ENCODE measurements at regions not wholly inside any gene's neighbourhood (a gene's known extent, or its start where the extent isn't known, plus 50 kb on each side); places are given as distances from the start of the nearest gene placed in this dataset.

GRCh38 chr6:165012183-165012582 is 297.2 kb downstream of the C6orf118 start:
- no peak for DNase-seq (ENCODE audit: extremely low spot score)
- ChIA-PET CTCF (no interaction called here), POLR2A (no interaction called here)
- no peak for TF ChIP-seq CTCF (IDR thresholded peaks at IDR 0.05; ENCODE audit: control extremely low read depth, extremely low read depth, low read depth, missing control alignments)

- ChIA-PET POLR2A (no interaction called here), CTCF (no interaction called here)
- no peak for TF ChIP-seq CTCF (IDR thresholded peaks at IDR 0.05; ENCODE audit: control extremely low read depth, extremely low read depth, low read depth, missing control alignments)
- no peak for DNase-seq (ENCODE audit: extremely low spot score)
These were observed 298.6 kb downstream of the C6orf118 start for GRCh38 chr6:165010556-165011535.

- TF ChIP-seq CTCF (IDR thresholded peaks at IDR 0.05; ENCODE audit: control extremely low read depth, extremely low read depth, low read depth, missing control alignments) = no peak
- ChIA-PET POLR2A (no interaction called here), CTCF (no interaction called here)
- no peak for DNase-seq (ENCODE audit: extremely low spot score)
These were observed 300.4 kb downstream of the C6orf118 start for GRCh38 chr6:165008971-165009370.

- CTCF ChIA-PET = no interaction called here
- POLR2A ChIA-PET = no interaction called here
- no peak for DNase-seq (ENCODE audit: extremely low spot score)
These were observed 306.5 kb downstream of the C6orf118 start for GRCh38 chr6:165002866-165003265.

GRCh38 chr6:165002358-165002757 is 307.0 kb downstream of the C6orf118 start:
- ChIA-PET CTCF (no interaction called here), POLR2A (no interaction called here)
- no peak for TF ChIP-seq CTCF (IDR thresholded peaks at IDR 0.05; ENCODE audit: control extremely low read depth, extremely low read depth, low read depth, missing control alignments)
- DNase-seq (ENCODE audit: extremely low spot score) = no peak

More at GRCh38 chr6:165002866-165003265, 306.5 kb downstream of the C6orf118 start:
- no peak for TF ChIP-seq CTCF (IDR thresholded peaks at IDR 0.05; ENCODE audit: control extremely low read depth, extremely low read depth, low read depth, missing control alignments)

- POLR2A ChIA-PET = no interaction called here
- no peak for TF ChIP-seq CTCF (IDR thresholded peaks at IDR 0.05; ENCODE audit: control extremely low read depth, extremely low read depth, low read depth, missing control alignments)
These were observed 307.8 kb downstream of the C6orf118 start for GRCh38 chr6:165001502-165002157.

More at GRCh38 chr6:165001502-165002157, 307.8 kb downstream of the C6orf118 start:
- no peak for DNase-seq (ENCODE audit: extremely low spot score)
- CTCF ChIA-PET = no interaction called here

All from GM10248 (cell line).